C4-2B (cell line): ENCODE measurements at regions not wholly inside any gene's neighbourhood (a gene's known extent, or its start where the extent isn't known, plus 50 kb on each side); places are given as distances from the start of the nearest gene placed in this dataset.

Source experiments
- ZFX ChIP-seq: fragments of 450-650 bp; IDR thresholded peaks from 2 replicates; pipeline ENCODE4 v1.6.1; 2017
- TF ChIP-seq, protein P1 (sequence below): fragments of 450-650 bp; conservative IDR thresholded peaks from 2 replicates; pipeline ENCODE4 v1.5.1; 2017; ENCODE audit warnings: mild to moderate bottlenecking

- TF ChIP-seq, protein P1, sequence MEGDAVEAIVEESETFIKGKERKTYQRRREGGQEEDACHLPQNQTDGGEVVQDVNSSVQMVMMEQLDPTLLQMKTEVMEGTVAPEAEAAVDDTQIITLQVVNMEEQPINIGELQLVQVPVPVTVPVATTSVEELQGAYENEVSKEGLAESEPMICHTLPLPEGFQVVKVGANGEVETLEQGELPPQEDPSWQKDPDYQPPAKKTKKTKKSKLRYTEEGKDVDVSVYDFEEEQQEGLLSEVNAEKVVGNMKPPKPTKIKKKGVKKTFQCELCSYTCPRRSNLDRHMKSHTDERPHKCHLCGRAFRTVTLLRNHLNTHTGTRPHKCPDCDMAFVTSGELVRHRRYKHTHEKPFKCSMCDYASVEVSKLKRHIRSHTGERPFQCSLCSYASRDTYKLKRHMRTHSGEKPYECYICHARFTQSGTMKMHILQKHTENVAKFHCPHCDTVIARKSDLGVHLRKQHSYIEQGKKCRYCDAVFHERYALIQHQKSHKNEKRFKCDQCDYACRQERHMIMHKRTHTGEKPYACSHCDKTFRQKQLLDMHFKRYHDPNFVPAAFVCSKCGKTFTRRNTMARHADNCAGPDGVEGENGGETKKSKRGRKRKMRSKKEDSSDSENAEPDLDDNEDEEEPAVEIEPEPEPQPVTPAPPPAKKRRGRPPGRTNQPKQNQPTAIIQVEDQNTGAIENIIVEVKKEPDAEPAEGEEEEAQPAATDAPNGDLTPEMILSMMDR: no peak
- no peak for TF ChIP-seq ZFX
Observed at GRCh38 chr2:383888-384287, 96.0 kb upstream of the ALKAL2 start.
